ENCODE measurements at regions not wholly inside any gene's neighbourhood (a gene's known extent, or its start where the extent isn't known, plus 50 kb on each side); places are given as distances from the start of the nearest gene placed in this dataset.

- H3K27ac ChIP-seq (ENCODE audit: insufficient read depth, low read depth, low read length): no peak overlapping the region
- H3K79me2 ChIP-seq (ENCODE audit: control insufficient read depth, insufficient read depth, low read length): no peaks in the 10 kb centered on the region
- no peaks in the 10 kb centered on the region for H4K20me1 ChIP-seq (replicated peaks; ENCODE audit: control insufficient read depth, extremely low read depth, insufficient read depth, low read length)
- no peaks in the 10 kb centered on the region for H3K36me3 ChIP-seq (ENCODE audit: control insufficient read depth in 2 of 2, extremely low read depth in 1 of 2, insufficient read depth in 2 of 2, low read length in 2 of 2)
- BruUV-seq (replicated peaks): no TSS peak
- H3K9me3 ChIP-seq (replicated peaks; ENCODE audit: control insufficient read depth, insufficient read depth, low read length): peaks cover 7% of the 10 kb centered on the region
- TF ChIP-seq FOS (IDR thresholded peaks at IDR 0.05; ENCODE audit: borderline replicate concordance, insufficient read depth, low read length): no peak
- no peak for TF ChIP-seq EZH2 (IDR thresholded peaks at IDR 0.05; ENCODE audit: borderline replicate concordance, low read depth, low read length, severe bottlenecking)
- no peak for TF ChIP-seq GATA2 (IDR thresholded peaks at IDR 0.05; ENCODE audit: insufficient read depth, insufficient read length, low read depth, low read length)
- no peak for TF ChIP-seq CTCF (IDR thresholded peaks at IDR 0.05; ENCODE audit: extremely low read depth in 1 of 2, insufficient read depth in 1 of 2, low read depth in 1 of 2, low read length in 2 of 2)
- TF ChIP-seq POLR2A (IDR thresholded peaks at IDR 0.05; ENCODE audit: low read depth, low read length): no peak
- dilution Hi-C loops (cut with MboI; ENCODE audit: extremely low pct_ligation_motif_present, low sequenced_read_pairs) (no loop called here), intact Hi-C loops (cut with micrococcal nuclease) (no loop called here)
- FAIRE-seq: no peak
- POLR2A ChIA-PET: no interaction called here
- H3K4me1 ChIP-seq (ENCODE audit: control insufficient read depth, extremely low read depth, insufficient read depth, low read length): no peaks in the 10 kb centered on the region
- H3K4me2 ChIP-seq (ENCODE audit: insufficient read depth, low read length): no peak overlapping the region
- H2AFZ ChIP-seq (ENCODE audit: low read depth, low read length): no peak overlapping the region
- H3K4me3 ChIP-seq (replicated peaks in 1 of 3; ENCODE audit: insufficient read depth in 1 of 3, low read depth in 1 of 3, low read length in 3 of 3): no peak overlapping the region
- no peak for DNase-seq (ENCODE audit: low read depth, low spot score)
- CTCF ChIA-PET: no interaction called here
- H3K9me1 ChIP-seq (replicated peaks; ENCODE audit: control insufficient read depth, extremely low read depth, insufficient read depth, low read length): no peaks in the 10 kb centered on the region
- no peak overlapping the region for H3K9ac ChIP-seq (replicated peaks; ENCODE audit: extremely low read depth, insufficient read depth, low read length)
- H3K27me3 ChIP-seq (ENCODE audit: control insufficient read depth in 2 of 2, insufficient read depth in 2 of 2, low read length in 2 of 2): no peaks in the 10 kb centered on the region
Measured at GRCh38 chr10:131616040-131616439, 284.8 kb upstream of the PPP2R2D start.

DNA sequence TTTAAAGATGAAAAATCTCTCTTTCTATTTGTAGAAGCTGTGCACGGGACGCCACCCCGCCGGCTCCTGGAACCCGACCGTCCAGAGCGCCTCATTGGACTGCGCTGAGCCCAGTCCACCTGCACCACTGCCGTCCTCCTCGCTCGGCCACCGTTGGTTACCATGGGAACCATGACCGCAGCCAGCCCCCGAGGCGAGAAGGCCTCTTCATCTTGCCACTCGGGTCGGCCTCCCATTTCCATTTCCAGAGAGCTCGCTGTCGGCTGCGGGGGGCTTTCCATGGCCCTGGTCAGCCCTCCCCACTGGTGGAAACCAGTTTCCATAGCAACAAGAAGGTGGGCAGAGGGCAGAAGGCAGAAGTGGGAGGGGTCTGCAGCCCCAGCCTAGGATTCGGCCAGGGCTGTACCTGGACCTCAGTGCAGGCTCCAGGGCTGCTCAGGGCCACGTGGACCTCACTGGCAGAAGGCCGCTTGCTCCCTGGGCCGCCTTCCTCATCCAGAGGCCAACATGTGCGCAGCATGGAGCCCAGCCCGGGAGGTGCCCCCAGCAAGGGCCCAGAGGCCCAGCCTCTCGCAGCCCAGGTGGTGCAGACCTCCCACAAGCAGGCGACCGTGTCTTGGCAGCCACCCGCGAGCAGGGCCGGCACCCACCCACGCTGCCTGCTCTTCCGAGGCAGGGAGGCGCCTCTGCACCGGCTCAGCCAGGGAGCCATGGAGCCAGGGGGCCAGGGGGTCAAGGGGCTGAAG is 283.5 kb upstream of the PPP2R2D start:
- POLR2A ChIA-PET: no interaction called here
- H3K27me3 ChIP-seq (ENCODE audit: control insufficient read depth in 2 of 2, insufficient read depth in 2 of 2, low read length in 2 of 2): no peaks in the 10 kb centered on the region
- TF ChIP-seq CTCF (IDR thresholded peaks at IDR 0.05; ENCODE audit: extremely low read depth in 1 of 2, insufficient read depth in 1 of 2, low read depth in 1 of 2, low read length in 2 of 2) (no peak), GATA2 (IDR thresholded peaks at IDR 0.05; ENCODE audit: insufficient read depth, insufficient read length, low read depth, low read length) (no peak), JUN (IDR thresholded peaks at IDR 0.05; ENCODE audit: borderline replicate concordance, insufficient read depth, insufficient read length, low read depth) (no peak), FOS (IDR thresholded peaks at IDR 0.05; ENCODE audit: borderline replicate concordance, insufficient read depth, low read length) (no peak), MYC (IDR thresholded peaks at IDR 0.05; ENCODE audit: low read depth, low read length) (no peak), POLR2A (IDR thresholded peaks at IDR 0.05; ENCODE audit: low read depth, low read length) (no peak), POLR2AphosphoS5 (IDR thresholded peaks at IDR 0.05; ENCODE audit: insufficient read depth, low read depth, low read length) (no peak), EZH2 (IDR thresholded peaks at IDR 0.05; ENCODE audit: borderline replicate concordance, low read depth, low read length, severe bottlenecking) (no peak)
- TF ChIP-seq, protein P1, sequence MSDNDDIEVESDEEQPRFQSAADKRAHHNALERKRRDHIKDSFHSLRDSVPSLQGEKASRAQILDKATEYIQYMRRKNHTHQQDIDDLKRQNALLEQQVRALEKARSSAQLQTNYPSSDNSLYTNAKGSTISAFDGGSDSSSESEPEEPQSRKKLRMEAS (IDR thresholded peaks at IDR 0.05; ENCODE audit: insufficient read depth, insufficient read length): no peak
- H3K79me2 ChIP-seq (ENCODE audit: control insufficient read depth, insufficient read depth, low read length): no peaks in the 10 kb centered on the region
- DNase-seq (ENCODE audit: low read depth, low spot score) (no peak), FAIRE-seq (no peak)
- peaks cover 8% of the 10 kb centered on the region for H3K9me3 ChIP-seq (replicated peaks; ENCODE audit: control insufficient read depth, insufficient read depth, low read length)
- no peaks in the 10 kb centered on the region for H3K36me3 ChIP-seq (ENCODE audit: control insufficient read depth in 2 of 2, extremely low read depth in 1 of 2, insufficient read depth in 2 of 2, low read length in 2 of 2)
- intact Hi-C loops (cut with micrococcal nuclease): no loop called here
- no TSS peak for BruUV-seq (replicated peaks)
- CTCF ChIA-PET: no interaction called here
- dilution Hi-C loops (cut with MboI; ENCODE audit: extremely low pct_ligation_motif_present, low sequenced_read_pairs): no loop called here
- no peaks in the 10 kb centered on the region for H3K4me1 ChIP-seq (ENCODE audit: control insufficient read depth, extremely low read depth, insufficient read depth, low read length)
- no peaks in the 10 kb centered on the region for H3K9me1 ChIP-seq (replicated peaks; ENCODE audit: control insufficient read depth, extremely low read depth, insufficient read depth, low read length)
- H3K4me2 ChIP-seq (ENCODE audit: insufficient read depth, low read length): no peak overlapping the region
- no peak overlapping the region for H2AFZ ChIP-seq (ENCODE audit: low read depth, low read length)
- H3K27ac ChIP-seq (ENCODE audit: insufficient read depth, low read depth, low read length): no peak overlapping the region
- H3K9ac ChIP-seq (replicated peaks; ENCODE audit: extremely low read depth, insufficient read depth, low read length): no peak overlapping the region
- H4K20me1 ChIP-seq (replicated peaks; ENCODE audit: control insufficient read depth, extremely low read depth, insufficient read depth, low read length): no peaks in the 10 kb centered on the region
- H3K4me3 ChIP-seq (replicated peaks in 1 of 3; ENCODE audit: insufficient read depth in 1 of 3, low read depth in 1 of 3, low read length in 3 of 3): no peak overlapping the region
